HG03066 (cell line): ENCODE measurements at regions not wholly inside any gene's neighbourhood (a gene's known extent, or its start where the extent isn't known, plus 50 kb on each side); places are given as distances from the start of the nearest gene placed in this dataset.

Experiments used
- ATAC-seq: cut with Tn5 transposase; IDR thresholded peaks from one replicate; pipeline ENCODE4 v1.9.1; 2021; ENCODE audit warnings: low read depth; ENCODE audit not compliant: unreplicated experiment

GRCh38 chr3:159765860-159766294 is 222.8 kb upstream of the IL12A start:
- no peak for ATAC-seq

- no peak for ATAC-seq
Observed at GRCh38 chr3:159766563-159767185, 222.0 kb upstream of the IL12A start.

GRCh38 chr3:159770998-159771397 is 217.6 kb upstream of the IL12A start:
- no peak for ATAC-seq

- ATAC-seq: no peak
Observed at GRCh38 chr3:159771865-159772611, 216.6 kb upstream of the IL12A start.

- no peak for ATAC-seq
Observed at GRCh38 chr3:159773706-159774105, 214.9 kb upstream of the IL12A start.

- ATAC-seq: no peak
Observed at GRCh38 chr3:159775372-159775961, 213.2 kb upstream of the IL12A start.

DNA sequence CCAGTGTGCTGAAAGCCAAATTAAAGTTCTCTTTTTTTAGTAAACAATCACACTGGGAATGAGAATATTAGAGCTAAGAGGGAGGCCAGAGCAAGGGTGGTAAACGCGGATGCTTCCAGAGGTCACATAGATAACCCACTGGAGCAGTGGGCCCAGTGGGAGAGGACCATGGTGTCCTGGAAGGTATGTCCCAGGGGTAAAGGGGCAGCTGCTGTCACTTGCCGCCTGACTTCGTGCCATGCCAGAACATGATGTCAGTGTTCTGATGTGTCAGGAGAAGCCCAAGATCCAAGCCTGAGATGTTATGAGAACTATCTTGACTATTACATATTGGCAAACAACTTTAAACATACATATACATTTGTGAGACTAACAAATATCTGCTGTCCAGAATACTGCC is 211.9 kb upstream of the IL12A start:
- no peak for ATAC-seq

GRCh38 chr3:159779883-159780282 is 208.8 kb upstream of the IL12A start:
- ATAC-seq: no peak

GRCh38 chr3:159781867-159782266 is 206.8 kb upstream of the IL12A start:
- ATAC-seq: no peak

DNA sequence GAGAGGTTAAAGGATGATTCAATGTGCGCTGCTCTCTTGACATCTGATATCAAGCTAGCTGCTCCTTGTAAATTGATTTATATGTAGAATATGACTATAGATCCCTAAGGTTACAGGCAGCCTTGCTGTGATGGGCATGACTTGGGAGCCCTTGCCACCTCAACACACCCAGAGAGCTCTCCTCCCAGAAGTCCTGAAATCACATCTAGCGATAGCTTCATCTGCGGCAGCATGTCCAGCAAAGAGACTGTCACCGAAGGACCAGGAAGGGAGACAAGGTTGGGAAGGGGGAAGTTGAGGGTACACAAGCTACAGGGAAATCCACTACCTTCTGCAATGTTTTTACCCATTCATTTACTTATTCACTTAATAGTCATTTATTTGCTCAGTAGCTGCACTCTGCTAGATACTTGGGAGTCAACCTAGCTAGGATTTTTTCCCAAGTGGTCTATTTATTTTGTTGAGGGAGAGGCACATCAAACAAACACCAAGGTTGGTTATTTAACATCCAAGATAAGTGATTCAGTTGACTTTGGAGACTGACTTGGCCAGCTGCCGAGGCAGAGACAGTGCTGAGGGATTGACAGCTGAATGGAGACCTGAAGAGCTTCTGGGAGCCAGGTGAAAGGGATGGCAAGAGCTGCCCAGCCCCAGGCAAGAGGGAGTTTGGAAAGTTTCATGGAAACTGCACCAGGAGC is 205.8 kb upstream of the IL12A start:
- ATAC-seq: no peak

DNA sequence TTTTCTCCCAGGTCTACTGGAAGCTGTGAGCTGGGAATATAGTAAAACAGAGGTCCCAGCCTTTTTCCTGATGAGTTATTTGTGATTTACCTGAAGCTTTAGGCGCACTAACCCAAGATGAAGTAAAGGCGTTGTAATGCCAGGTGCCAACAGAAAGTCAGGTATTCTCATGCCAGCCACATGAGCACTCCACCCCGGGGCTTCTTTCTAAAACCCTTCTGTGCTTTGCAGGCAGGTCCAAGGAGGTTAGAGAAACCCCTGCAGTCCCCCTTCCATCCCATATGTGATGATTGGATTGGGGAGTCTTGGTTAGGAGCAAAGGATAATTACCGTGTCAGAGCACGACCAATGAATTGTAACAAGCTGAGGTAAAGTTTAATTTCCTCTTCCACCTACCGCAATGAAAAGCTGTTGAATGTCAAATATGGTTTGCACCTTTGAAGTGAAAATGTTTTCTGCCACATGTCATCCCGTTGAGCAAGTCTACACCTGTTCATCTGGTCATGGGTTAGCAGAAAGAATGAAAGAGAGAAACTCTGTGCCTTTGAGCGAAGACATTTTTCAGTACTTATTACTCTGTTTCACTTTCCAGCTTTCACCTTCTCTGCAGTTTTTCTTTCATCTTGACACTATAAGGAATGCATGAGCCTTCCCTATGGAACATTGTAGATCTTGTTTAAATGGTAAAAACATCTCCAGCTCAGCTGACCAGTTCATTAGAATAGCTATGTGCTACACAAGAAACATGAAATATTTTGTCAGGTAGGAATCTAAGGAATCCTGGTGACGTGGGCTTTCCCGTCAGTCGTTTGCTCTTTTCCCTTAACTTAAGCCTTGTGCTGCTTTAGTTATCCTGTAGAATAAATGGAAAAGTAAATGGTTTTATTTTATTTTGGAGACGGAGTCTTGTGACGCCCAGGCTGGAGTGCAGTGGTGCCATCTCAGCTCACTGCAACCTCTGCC is 204.6 kb upstream of the IL12A start:
- ATAC-seq: no peak

GRCh38 chr3:159785273-159785708 is 203.3 kb upstream of the IL12A start:
- no peak for ATAC-seq

- no peak for ATAC-seq
Observed at GRCh38 chr3:159786489-159787177, 202.0 kb upstream of the IL12A start.

- no peak for ATAC-seq
Observed at GRCh38 chr3:159787178-159787574, 201.5 kb upstream of the IL12A start.

- ATAC-seq: no peak
Observed at GRCh38 chr3:159787794-159788205, 200.8 kb upstream of the IL12A start.

DNA sequence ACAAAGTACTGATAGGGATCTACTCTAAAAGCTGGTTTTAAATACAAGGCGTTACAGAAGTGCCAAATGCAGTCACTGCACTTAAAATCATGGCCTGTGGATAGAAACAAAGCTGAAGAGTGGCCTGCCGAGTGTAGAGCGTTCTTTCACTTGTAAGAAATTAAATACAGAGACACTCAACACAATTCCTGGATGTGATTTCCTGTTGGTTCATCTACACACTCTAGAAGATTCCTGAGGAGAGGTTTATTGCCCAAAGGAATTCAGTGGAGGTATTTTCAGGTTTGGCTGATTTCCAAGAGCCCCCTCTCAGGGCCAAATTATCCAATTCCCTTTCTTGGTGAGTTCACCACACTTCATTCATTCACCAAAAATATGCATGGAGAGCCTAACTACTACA is 200.3 kb upstream of the IL12A start:
- ATAC-seq: no peak

DNA sequence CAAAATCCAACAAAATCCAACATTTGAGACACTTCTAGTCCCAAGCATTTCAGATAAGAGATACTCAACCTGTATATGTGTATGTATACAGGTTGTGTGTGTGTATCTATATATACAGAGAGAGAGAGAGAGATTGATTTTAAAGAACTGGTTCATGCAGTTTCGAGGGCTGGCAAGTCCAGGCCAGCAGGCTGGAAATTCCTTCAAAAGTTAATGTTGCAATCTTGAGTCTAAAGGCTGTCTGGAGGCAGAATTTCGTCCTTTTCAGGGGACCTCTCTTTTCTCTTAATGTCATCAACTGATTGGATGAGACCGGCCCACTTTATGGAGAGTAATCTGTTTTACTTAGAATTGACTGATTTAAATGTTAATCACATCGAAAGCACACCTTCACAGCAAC is 199.6 kb upstream of the IL12A start:
- no peak for ATAC-seq

GRCh38 chr3:159789742-159790635 is 198.6 kb upstream of the IL12A start:
- no peak for ATAC-seq

- ATAC-seq: no peak
Observed at GRCh38 chr3:159791336-159791735, 197.3 kb upstream of the IL12A start.
